HEK293 (cell line): ENCODE measurements at regions not wholly inside any gene's neighbourhood (a gene's known extent, or its start where the extent isn't known, plus 50 kb on each side); places are given as distances from the start of the nearest gene placed in this dataset.

ENCODE experiments used
- CTCF ChIA-PET: fragments of 350-600 bp; formaldehyde crosslinking; extraction: SDS; loops from one replicate; lab custom pipeline; 2021; ENCODE audit warnings: antibody characterized with exemption; lab: Yijun Ruan, JAX
- POLR2A ChIA-PET: fragments of 300-600 bp; formaldehyde crosslinking; extraction: SDS; loops from one replicate; lab custom pipeline; 2020; ENCODE audit warnings: antibody characterized with exemption, inconsistent platforms; lab: Yijun Ruan, JAX
- H3K27ac ChIP-seq: fragments of 200-500 bp; sonication (Bioruptor generic); 2 replicates; pipeline ENCODE4 v1.5.1; 2014; ENCODE audit warnings: low read depth, low read length, control low read depth, inconsistent platforms; ENCODE audit errors: extremely low read depth
- H3K36me3 ChIP-seq, 2 experiments: fragments of 200-500 bp in 1 of 2; sonication (Bioruptor generic) in 1 of 2; 1 replicate in 1 of 2; 2 replicates in 1 of 2; pipeline ENCODE4 v1.5.1; 2014 to 2017; ENCODE audit warnings: inconsistent platforms in 2 of 2, low read length in 2 of 2; ENCODE audit not compliant: control insufficient read depth in 2 of 2, insufficient read depth in 1 of 2
- H3K4me1 ChIP-seq: fragments of 200-500 bp; sonication (Bioruptor generic); 2 replicates; pipeline ENCODE4 v1.5.1; 2014; ENCODE audit warnings: mild to moderate bottlenecking, low read length, inconsistent platforms; ENCODE audit not compliant: control insufficient read depth, insufficient read depth
- H3K4me3 ChIP-seq: 2 replicates; pipeline ENCODE4 v1.5.1; 2011; ENCODE audit warnings: low read depth, mild to moderate bottlenecking, control low read depth, low read length, moderate library complexity
- H3K9me3 ChIP-seq: fragments of 200-500 bp; sonication (Bioruptor generic); 2 replicates; pipeline ENCODE4 v1.5.1; 2014; ENCODE audit warnings: low read depth, low read length, inconsistent platforms; ENCODE audit not compliant: control insufficient read depth, insufficient read depth
- EGR2 ChIP-seq: fragments of 450-650 bp; formaldehyde crosslinking; IDR thresholded peaks from 2 replicates; pipeline ENCODE4 v1.5.1; 2016; ENCODE audit warnings: low read depth, missing biosample characterization, missing genetic modification characterization
- FEZF1 ChIP-seq: fragments of 450-650 bp; formaldehyde crosslinking; IDR thresholded peaks from 2 replicates; pipeline ENCODE4 v1.5.1; 2016; ENCODE audit warnings: missing biosample characterization, missing genetic modification characterization
- GFI1B ChIP-seq: fragments of 450-650 bp; formaldehyde crosslinking; IDR thresholded peaks from 2 replicates; pipeline ENCODE4 v1.5.1; 2016; ENCODE audit warnings: missing biosample characterization, missing genetic modification characterization
- HOXA7 ChIP-seq: sonication (generic); formaldehyde crosslinking; IDR thresholded peaks from 2 replicates; pipeline ENCODE4 v1.8.1; 2022; ENCODE audit warnings: missing genetic modification reagents, borderline replicate concordance
- ZFP3 ChIP-seq: fragments of 450-650 bp; formaldehyde crosslinking; IDR thresholded peaks from 2 replicates; pipeline ENCODE4 v1.5.1; 2016; ENCODE audit warnings: low read depth, missing biosample characterization, missing genetic modification characterization
- ZFP37 ChIP-seq: fragments of 450-650 bp; formaldehyde crosslinking; IDR thresholded peaks from 2 replicates; pipeline ENCODE4 v1.5.1; 2016; ENCODE audit warnings: missing biosample characterization, missing genetic modification characterization
- ZNF155 ChIP-seq: fragments of 450-650 bp; formaldehyde crosslinking; IDR thresholded peaks from 2 replicates; pipeline ENCODE4 v1.5.1; 2016; ENCODE audit warnings: missing biosample characterization, missing genetic modification characterization
- ZNF426 ChIP-seq: fragments of 450-650 bp; formaldehyde crosslinking; IDR thresholded peaks from 2 replicates; pipeline ENCODE4 v1.5.1; 2017; ENCODE audit warnings: missing biosample characterization, missing genetic modification characterization, mild to moderate bottlenecking, inconsistent platforms, moderate library complexity
- ZNF501 ChIP-seq: fragments of 450-650 bp; formaldehyde crosslinking; IDR thresholded peaks from 2 replicates; pipeline ENCODE4 v1.5.1; 2016; ENCODE audit warnings: missing biosample characterization, missing genetic modification characterization
- ZNF514 ChIP-seq: fragments of 450-650 bp; formaldehyde crosslinking; IDR thresholded peaks from 2 replicates; pipeline ENCODE4 v1.5.1; 2016; ENCODE audit warnings: missing biosample characterization, missing genetic modification characterization
- ZNF560 ChIP-seq: fragments of 450-650 bp; formaldehyde crosslinking; IDR thresholded peaks from 2 replicates; pipeline ENCODE4 v1.5.1; 2017; ENCODE audit warnings: missing biosample characterization, missing genetic modification characterization, borderline replicate concordance
- ZNF664 ChIP-seq: fragments of 450-650 bp; formaldehyde crosslinking; IDR thresholded peaks from 2 replicates; pipeline ENCODE4 v1.5.1; 2016; ENCODE audit warnings: missing biosample characterization, missing genetic modification characterization
- ZNF777 ChIP-seq: fragments of 450-650 bp; formaldehyde crosslinking; IDR thresholded peaks from 2 replicates; pipeline ENCODE4 v1.5.1; 2017; ENCODE audit warnings: missing biosample characterization, missing genetic modification characterization, borderline replicate concordance
- TF ChIP-seq, protein P1 (sequence below): fragments of 450-650 bp; formaldehyde crosslinking; IDR thresholded peaks from 2 replicates; pipeline ENCODE4 v1.5.1; 2016; ENCODE audit warnings: missing biosample characterization, missing genetic modification characterization
- TF ChIP-seq, protein P2 (sequence below): fragments of 450-650 bp; formaldehyde crosslinking; IDR thresholded peaks from 2 replicates; pipeline ENCODE4 v1.5.1; 2017; ENCODE audit warnings: missing biosample characterization, missing genetic modification characterization
- TF ChIP-seq, protein P3 (sequence below): fragments of 450-650 bp; formaldehyde crosslinking; IDR thresholded peaks from 2 replicates; pipeline ENCODE4 v1.5.1; 2016; ENCODE audit warnings: missing biosample characterization, missing genetic modification characterization
- TF ChIP-seq, protein P4 (sequence below): fragments of 450-650 bp; formaldehyde crosslinking; IDR thresholded peaks from 2 replicates; pipeline ENCODE4 v1.5.1; 2017; ENCODE audit warnings: missing biosample characterization, missing genetic modification characterization

DNA sequence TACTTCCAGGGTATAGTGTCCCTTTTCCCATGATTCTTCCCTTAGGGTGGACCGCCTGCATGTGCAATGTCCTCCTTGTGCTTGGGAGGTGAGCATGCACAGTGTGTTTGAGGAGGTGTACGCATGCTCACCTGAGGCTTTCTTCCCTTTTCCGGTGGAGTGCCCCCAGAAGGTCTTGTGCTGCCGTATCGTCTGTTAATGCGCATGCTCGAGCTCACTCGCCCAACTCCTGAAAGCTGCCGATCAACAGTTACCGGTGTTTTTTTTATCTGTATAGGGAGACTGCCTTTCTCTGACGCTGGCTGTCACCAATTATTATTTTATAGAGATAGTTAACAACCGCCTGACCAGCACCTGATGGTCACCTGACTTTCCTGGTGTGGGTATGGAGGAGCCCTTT is 458.8 kb upstream of the MEX3C start (continued):
- TF ChIP-seq, protein P1, sequence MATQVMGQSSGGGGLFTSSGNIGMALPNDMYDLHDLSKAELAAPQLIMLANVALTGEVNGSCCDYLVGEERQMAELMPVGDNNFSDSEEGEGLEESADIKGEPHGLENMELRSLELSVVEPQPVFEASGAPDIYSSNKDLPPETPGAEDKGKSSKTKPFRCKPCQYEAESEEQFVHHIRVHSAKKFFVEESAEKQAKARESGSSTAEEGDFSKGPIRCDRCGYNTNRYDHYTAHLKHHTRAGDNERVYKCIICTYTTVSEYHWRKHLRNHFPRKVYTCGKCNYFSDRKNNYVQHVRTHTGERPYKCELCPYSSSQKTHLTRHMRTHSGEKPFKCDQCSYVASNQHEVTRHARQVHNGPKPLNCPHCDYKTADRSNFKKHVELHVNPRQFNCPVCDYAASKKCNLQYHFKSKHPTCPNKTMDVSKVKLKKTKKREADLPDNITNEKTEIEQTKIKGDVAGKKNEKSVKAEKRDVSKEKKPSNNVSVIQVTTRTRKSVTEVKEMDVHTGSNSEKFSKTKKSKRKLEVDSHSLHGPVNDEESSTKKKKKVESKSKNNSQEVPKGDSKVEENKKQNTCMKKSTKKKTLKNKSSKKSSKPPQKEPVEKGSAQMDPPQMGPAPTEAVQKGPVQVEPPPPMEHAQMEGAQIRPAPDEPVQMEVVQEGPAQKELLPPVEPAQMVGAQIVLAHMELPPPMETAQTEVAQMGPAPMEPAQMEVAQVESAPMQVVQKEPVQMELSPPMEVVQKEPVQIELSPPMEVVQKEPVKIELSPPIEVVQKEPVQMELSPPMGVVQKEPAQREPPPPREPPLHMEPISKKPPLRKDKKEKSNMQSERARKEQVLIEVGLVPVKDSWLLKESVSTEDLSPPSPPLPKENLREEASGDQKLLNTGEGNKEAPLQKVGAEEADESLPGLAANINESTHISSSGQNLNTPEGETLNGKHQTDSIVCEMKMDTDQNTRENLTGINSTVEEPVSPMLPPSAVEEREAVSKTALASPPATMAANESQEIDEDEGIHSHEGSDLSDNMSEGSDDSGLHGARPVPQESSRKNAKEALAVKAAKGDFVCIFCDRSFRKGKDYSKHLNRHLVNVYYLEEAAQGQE (tag by site-specific recombination): no peak
- TF ChIP-seq, all 188 proteins: peak for 0

DNA sequence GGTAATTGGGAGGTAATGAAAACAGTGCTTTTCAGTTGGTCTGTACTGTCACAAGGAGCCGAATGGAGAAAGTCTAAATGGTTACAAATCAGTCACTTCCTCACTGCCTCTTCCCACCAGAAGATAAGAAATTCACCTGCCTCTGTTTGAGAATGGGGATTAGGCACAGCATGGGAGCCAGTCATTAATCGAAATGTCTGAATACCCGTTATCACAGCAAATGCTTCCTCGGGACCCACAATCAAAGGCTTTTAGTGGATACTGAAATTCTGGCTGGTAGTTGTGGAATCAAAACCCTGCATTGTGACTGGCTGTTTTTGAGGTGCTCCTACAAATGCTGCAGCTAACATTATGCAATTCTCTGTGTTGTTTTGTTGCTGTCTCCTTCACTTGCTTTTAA is 461.0 kb upstream of the MEX3C start:
- CTCF ChIA-PET: no interaction called here
- TF ChIP-seq, protein P2, sequence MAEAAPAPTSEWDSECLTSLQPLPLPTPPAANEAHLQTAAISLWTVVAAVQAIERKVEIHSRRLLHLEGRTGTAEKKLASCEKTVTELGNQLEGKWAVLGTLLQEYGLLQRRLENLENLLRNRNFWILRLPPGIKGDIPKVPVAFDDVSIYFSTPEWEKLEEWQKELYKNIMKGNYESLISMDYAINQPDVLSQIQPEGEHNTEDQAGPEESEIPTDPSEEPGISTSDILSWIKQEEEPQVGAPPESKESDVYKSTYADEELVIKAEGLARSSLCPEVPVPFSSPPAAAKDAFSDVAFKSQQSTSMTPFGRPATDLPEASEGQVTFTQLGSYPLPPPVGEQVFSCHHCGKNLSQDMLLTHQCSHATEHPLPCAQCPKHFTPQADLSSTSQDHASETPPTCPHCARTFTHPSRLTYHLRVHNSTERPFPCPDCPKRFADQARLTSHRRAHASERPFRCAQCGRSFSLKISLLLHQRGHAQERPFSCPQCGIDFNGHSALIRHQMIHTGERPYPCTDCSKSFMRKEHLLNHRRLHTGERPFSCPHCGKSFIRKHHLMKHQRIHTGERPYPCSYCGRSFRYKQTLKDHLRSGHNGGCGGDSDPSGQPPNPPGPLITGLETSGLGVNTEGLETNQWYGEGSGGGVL (tag by site-specific recombination): no peak
- TF ChIP-seq ZNF777 (tag by site-specific recombination) (no peak), ZFP37 (tag by site-specific recombination) (no peak), ZFP3 (tag by site-specific recombination) (no peak), HOXA7 (CRISPR knock-in tag) (no peak), GFI1B (tag by site-specific recombination) (no peak)
- TF ChIP-seq, protein P3, sequence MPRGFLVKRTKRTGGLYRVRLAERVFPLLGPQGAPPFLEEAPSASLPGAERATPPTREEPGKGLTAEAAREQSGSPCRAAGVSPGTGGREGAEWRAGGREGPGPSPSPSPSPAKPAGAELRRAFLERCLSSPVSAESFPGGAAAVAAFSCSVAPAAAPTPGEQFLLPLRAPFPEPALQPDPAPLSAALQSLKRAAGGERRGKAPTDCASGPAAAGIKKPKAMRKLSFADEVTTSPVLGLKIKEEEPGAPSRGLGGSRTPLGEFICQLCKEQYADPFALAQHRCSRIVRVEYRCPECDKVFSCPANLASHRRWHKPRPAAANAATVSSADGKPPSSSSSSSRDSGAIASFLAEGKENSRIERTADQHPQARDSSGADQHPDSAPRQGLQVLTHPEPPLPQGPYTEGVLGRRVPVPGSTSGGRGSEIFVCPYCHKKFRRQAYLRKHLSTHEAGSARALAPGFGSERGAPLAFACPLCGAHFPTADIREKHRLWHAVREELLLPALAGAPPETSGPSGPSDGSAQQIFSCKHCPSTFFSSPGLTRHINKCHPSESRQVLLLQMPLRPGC: no peak
- POLR2A ChIA-PET: no interaction called here
- no peaks in the 10 kb centered on the region for H3K36me3 ChIP-seq
- H3K4me1 ChIP-seq: no peaks in the 10 kb centered on the region; the same call in 1 of the 2 replicates
- no peaks in the 10 kb centered on the region for H3K9me3 ChIP-seq
- no peak overlapping the region for H3K27ac ChIP-seq
- no peak overlapping the region for H3K4me3 ChIP-seq

DNA sequence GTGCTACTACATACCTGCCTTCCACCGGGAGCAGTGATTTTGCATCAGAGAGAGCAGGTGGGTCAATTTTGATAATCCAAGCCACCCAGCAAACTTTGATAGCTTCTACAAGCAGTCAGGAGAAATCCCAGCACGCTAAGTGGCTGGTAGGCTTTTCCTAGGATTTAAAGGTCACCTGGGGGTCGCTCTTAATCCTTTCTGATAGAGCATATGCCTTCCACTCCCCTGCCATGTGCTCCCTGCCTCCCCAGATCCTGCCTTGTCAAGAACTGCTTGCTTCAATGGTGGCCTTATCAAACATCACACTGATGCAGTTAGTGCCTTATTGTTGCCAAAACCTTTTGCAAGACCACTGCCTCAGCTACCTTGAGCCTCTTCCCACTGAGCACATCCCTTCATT is 462.3 kb upstream of the MEX3C start:
- ChIA-PET POLR2A (no interaction called here), CTCF (no interaction called here)
- TF ChIP-seq ZNF560 (tag by site-specific recombination) (no peak), FEZF1 (tag by site-specific recombination) (no peak), ZNF501 (tag by site-specific recombination) (no peak), ZNF664 (tag by site-specific recombination) (no peak), ZNF514 (tag by site-specific recombination) (no peak), ZNF155 (tag by site-specific recombination) (no peak), EGR2 (no peak), GFI1B (tag by site-specific recombination) (no peak), ZNF426 (no peak)
- TF ChIP-seq, protein P4, sequence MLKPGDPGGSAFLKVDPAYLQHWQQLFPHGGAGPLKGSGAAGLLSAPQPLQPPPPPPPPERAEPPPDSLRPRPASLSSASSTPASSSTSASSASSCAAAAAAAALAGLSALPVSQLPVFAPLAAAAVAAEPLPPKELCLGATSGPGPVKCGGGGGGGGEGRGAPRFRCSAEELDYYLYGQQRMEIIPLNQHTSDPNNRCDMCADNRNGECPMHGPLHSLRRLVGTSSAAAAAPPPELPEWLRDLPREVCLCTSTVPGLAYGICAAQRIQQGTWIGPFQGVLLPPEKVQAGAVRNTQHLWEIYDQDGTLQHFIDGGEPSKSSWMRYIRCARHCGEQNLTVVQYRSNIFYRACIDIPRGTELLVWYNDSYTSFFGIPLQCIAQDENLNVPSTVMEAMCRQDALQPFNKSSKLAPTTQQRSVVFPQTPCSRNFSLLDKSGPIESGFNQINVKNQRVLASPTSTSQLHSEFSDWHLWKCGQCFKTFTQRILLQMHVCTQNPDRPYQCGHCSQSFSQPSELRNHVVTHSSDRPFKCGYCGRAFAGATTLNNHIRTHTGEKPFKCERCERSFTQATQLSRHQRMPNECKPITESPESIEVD (tag by site-specific recombination): no peak
- Histone ChIP-seq H3K36me3 (no peaks in the 10 kb centered on the region), H3K4me3 (no peak overlapping the region), H3K9me3 (no peaks in the 10 kb centered on the region), H3K27ac (no peak overlapping the region), H3K4me1 (no peaks in the 10 kb centered on the region; the same call in 1 of the 2 replicates)
